GM12872 (cell line): ENCODE measurements at regions not wholly inside any gene's neighbourhood (a gene's known extent, or its start where the extent isn't known, plus 50 kb on each side); places are given as distances from the start of the nearest gene placed in this dataset.

ENCODE experiments used
- TF ChIP-seq, protein P1 (sequence below): IDR thresholded peaks from 3 replicates; pipeline ENCODE4 v1.5.1; 2011; ENCODE audit warnings: low read depth, mild to moderate bottlenecking, low read length, moderate library complexity; ENCODE audit not compliant: insufficient read depth

DNA sequence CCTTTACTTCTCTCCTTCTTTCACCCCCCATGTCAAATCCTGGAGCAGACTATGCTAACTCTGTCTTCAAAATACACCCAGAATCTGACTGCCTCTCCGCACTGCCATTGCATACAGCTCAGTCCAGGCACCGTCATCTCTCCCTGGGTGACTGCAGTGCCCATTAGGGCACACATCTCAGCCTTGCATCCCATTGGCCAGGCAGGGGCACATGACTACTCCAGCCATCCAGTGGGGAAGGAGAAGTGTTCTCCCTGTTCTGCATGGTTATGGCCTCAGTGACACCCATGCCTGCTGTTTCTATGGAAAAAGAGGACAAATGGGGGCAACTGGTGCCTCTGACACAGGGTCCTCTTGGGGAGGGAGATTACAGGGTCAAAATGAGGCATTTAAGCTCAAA, 270.5 kb downstream of the MATN1 start:
- TF ChIP-seq, protein P1, sequence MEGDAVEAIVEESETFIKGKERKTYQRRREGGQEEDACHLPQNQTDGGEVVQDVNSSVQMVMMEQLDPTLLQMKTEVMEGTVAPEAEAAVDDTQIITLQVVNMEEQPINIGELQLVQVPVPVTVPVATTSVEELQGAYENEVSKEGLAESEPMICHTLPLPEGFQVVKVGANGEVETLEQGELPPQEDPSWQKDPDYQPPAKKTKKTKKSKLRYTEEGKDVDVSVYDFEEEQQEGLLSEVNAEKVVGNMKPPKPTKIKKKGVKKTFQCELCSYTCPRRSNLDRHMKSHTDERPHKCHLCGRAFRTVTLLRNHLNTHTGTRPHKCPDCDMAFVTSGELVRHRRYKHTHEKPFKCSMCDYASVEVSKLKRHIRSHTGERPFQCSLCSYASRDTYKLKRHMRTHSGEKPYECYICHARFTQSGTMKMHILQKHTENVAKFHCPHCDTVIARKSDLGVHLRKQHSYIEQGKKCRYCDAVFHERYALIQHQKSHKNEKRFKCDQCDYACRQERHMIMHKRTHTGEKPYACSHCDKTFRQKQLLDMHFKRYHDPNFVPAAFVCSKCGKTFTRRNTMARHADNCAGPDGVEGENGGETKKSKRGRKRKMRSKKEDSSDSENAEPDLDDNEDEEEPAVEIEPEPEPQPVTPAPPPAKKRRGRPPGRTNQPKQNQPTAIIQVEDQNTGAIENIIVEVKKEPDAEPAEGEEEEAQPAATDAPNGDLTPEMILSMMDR = no peak

DNA sequence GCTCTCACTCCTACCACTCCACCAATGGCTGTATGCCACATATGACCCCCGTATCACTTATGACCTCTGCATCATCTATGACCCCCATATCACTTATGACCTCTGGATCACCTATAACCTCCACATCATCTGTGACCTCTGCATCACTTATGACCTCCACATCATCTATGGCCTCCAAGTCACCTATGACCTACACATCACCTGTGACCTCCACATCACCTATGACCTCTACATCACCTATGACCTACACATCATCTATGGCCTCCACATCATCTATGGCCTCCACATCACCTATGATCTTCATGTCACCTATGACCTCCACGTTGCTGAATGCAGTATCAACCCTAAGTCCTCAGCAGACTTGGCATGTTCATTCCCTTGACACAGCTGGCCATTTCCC, 271.2 kb downstream of the MATN1 start:
- TF ChIP-seq, protein P1 = no peak

DNA sequence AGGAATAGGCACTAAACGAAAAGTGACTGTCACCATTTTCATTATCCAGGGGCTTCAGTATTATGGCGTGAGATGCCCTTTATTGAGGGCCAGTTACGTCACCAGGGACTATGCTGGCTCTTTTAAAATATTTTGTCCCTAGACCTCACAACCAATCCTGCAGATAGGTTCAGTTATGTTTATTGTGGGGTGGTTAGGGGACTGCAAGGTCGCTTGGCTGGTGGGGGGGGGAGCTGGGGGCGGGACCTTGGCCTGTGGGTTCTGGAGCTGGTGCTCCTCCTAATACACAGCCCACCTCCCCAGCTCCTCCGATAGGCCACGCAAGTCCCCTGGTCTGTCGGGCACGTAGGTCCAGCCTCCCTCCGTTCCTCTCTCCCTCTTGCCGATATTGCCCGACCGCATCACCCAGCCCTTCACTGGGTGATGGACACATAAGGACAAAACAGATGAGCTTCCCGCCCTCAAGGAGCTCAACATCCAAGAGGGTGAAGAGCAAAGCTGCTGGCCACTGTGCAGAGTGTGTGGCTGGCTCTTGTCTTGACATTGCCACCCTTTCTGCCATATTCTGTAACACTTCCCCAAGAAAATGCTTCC, 271.8 kb downstream of the MATN1 start:
- TF ChIP-seq, protein P1 = no peak

DNA sequence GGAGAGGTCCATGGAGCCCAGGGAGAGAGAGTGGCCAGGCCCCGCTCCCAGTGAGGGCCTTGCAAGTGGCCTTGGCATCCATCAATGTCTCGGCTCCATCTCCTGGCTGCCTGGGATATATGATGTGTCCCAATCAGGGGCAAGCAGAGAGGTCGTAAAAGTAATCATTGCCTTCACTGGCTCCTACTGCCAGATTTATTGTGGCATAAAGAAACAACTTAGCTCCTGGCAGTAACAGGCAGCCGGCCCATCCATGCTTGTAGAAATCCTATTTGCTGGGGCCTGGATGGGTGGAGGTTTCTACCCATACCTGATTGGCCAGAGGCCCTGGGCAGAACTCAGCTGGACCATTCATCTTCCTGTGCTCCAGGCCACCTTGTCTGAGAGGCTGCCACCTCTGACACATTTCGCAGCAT, 272.6 kb downstream of the MATN1 start:
- TF ChIP-seq, protein P1 = no peak

DNA sequence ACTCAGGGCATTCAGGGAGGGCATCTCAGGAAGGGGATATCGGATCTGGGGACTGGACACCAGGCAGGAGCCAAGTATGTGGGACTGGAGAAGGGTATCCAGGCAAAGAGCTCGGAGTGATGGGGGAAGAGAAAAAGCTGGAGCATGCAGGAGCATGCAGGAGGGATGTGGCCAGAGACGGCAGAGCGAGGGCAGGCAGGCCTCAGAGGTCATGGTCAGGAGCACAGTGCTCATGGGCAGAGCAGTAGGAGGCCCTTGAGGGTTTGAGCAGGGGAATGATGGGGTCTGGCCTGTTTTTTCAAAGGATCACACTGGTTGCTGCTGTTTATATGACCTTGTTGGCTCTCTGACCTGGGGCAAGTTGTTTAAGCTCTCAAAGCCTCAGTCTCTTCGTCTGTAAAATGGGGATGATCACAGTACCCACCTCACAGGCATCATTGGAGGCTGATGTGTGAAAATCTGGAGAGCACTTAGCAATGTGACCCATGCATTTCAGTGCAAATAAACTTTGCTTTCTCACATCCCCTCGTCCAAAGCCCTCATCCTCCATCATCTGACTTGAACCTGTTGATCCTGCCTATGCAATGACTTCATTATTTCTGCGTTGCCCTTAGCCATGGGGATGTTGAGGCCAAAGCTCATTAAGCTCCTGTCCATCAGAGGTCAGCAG, 273.1 kb downstream of the MATN1 start:
- TF ChIP-seq, protein P1 = no peak

DNA sequence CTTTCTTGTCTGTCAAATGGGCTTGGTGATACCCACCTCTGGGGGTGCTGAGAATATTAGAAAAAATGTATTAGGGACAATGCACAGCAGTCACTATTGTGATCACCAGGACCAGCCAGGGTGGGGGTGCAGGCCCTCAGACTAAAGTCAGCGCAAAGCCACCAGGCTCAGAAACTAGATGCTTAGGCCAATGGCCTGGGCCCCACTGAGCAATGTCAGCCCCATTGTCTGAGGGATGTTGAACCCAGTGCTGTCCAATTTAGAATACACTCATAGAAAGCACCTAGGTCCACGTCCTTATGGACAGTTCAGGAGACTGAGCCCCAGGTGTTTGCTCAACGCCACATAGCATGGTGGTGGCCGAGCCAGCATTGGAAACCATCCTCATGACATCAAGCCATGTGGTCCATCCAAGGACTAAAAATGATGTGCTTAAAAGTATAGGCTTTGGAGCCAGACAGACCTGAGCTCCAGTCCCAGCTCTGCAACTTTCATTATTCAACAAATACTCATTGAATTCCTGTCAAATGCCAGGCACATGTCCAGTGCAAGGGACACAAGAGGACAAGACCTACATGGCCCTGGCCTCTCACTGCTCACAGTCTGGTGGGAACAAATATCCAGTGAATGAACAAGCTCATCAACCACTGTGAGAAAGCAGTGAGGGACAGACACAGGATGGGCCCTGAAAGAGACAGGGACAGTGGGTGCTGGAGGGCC, 273.8 kb downstream of the MATN1 start:
- TF ChIP-seq, protein P1 = no peak

DNA sequence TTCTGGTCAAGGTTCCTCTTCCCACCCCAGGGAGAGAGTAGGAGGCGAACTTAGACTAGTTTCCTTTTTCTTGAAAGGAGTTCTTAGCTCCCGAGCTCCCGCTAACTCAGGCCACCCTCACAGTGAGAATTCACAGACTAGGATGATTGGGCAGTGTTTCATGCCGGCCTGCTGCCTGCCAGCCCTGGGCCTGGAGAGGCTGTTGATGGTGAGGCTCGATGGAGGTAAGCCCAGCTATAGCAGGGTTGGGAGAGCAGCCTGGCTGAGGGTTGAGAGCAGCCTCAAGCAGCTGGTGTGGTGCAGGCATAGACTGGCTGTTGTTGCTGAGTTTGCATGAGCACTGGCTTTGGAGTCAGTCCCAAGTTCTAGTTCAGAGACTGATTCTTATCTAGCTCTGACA, 274.4 kb downstream of the MATN1 start:
- TF ChIP-seq, protein P1 = no peak
